Amniotic epithelial cell (primary cell): ENCODE measurements at regions not wholly inside any gene's neighbourhood (a gene's known extent, or its start where the extent isn't known, plus 50 kb on each side); places are given as distances from the start of the nearest gene placed in this dataset.

Experiments
- DNase-seq: peaks from one replicate; pipeline ENCODE4 v3.0.0-alpha.2; 2010; ENCODE audit warnings: low read depth

DNA sequence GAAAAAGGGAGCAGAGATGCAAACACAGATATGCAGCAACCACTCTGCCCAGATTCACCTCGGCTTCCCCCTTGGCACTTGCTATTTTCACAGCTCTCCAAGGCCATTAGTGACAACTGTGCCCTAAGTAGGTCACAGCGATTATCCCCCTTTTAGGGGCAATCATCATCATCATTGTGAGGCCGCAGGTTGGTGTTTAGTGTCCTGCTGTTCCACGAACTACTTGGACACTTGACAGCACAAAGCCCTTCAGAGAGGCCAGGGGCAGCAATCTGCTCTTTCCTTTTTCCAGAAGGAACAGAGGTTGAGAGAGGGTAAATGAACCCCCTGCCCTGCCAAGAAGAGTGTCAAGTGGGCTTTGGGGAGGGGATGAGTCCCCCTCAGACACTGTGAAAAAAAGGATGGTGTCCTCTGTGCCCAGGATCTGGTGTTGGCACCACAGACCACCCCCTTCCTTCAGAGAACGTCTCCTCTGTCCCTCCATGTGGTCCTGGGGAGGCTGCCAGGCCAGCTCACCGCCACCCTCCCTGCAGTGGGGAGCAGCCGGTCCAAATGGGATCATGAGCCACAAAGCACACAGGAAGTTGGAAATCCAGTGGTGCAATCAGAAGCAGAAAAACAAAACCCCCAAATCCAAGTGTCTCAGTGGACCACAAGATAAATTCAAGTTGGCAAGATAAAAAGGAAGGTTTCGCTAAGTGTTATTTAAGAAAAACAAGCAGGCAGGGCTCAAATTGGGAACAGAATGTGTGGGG lies 78.4 kb upstream of the MED9 start:
- DNase-seq = peak; percentile 82

- no peak for DNase-seq
These were observed 77.6 kb upstream of the MED9 start for GRCh38 chr17:17398943-17399926.

DNA sequence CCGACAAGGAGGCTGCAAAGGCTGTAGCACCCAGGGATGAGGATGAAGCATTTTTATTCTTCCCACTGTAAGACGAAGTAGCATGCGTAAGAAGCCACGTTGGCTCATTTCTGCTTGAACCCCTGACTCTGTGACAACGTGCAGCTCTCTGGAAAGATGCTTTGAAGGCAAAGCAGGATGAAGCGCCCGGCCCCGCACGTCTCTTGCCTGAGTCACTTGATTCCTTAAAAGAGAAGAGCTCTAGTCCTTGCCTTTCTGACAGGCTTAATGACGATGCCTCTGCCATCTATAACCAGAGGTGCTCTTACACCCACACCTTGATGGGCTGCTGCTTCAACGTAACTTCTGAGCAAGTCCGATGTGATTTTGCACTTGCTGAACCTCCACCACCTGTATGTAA lies 76.7 kb upstream of the MED9 start:
- DNase-seq = no peak

GRCh38 chr17:17400566-17401184 lies 76.1 kb upstream of the MED9 start:
- no peak for DNase-seq

DNA sequence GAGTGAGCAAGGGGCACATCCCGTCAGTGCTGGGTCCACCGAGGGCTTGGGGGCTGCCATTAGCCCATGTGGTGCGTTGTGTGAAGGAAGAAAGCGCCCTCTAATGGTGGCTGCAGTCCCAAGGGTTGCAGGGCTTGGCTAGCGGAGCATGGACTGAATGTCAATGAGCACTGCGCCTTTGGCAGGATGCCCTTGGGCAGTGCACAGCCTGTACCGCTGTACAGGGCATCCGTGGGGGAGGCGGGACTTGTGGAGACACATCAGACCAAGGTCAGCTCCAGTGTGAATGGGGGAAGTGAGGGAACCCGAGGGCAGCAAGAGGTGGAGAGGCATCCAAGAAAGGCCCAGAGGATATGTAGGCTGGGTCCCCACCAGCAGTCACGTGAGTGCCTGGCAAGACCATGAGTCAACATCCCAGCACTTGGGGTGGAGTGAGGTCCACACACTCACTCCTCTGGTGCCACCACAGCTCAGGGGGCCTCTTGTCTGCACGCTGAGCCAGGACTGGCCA lies 75.5 kb upstream of the MED9 start:
- DNase-seq = peak; percentile 61

GRCh38 chr17:17402558-17402957 lies 74.2 kb upstream of the MED9 start:
- peak; percentile 48 for DNase-seq

GRCh38 chr17:17403065-17403464 lies 73.7 kb upstream of the MED9 start:
- DNase-seq = no peak

- no peak for DNase-seq
These were observed 72.8 kb upstream of the MED9 start for GRCh38 chr17:17403899-17404576.

DNA sequence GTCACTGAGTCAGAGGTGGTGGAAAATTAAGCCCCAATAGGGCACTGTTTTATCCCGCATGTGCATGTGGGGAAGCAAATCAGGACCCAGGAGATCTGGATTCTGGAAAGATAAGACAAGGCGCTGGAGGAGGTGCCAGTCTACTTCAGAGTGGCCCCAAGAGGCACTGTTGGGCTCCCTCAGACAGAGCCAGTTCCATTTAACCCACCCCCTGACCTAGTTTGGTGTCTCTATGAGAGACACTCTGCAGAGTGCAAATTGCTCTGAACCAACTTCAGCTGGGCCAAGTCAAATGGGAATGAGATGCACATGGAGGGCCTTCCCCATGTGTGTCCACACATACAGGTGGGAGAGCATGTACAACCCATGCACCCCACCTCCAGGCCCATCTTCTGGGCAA lies 71.1 kb upstream of the MED9 start:
- no peak for DNase-seq

GRCh38 chr17:17406225-17406624 lies 70.6 kb upstream of the MED9 start:
- DNase-seq = no peak

- DNase-seq = peak; percentile 83
These were observed 68.5 kb upstream of the MED9 start for GRCh38 chr17:17408236-17408794.

- DNase-seq = no peak
These were observed 66.4 kb upstream of the MED9 start for GRCh38 chr17:17410357-17410756.

- DNase-seq = peak; percentile 61
These were observed 65.1 kb upstream of the MED9 start for GRCh38 chr17:17411692-17412091.

DNA sequence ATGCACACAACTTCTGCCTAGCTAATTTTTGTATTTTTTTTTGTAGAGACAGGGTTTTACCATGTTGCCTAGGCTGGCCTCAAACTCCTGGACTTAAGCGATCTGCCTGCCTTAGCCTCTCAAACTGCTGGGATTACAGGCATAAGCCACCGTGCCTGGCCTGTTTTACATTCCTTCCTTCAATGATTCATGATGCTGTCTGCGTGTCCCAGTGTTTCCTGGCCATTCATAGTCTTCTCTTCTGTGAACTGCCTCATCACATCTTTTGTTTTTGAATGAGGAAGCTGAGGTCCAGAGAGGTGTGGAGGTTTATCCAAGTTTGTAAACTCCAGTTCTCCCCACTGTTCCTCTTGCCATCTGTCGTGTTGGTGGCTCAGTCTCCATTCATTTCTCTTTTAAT lies 64.5 kb upstream of the MED9 start:
- peak; percentile 79 for DNase-seq

DNA sequence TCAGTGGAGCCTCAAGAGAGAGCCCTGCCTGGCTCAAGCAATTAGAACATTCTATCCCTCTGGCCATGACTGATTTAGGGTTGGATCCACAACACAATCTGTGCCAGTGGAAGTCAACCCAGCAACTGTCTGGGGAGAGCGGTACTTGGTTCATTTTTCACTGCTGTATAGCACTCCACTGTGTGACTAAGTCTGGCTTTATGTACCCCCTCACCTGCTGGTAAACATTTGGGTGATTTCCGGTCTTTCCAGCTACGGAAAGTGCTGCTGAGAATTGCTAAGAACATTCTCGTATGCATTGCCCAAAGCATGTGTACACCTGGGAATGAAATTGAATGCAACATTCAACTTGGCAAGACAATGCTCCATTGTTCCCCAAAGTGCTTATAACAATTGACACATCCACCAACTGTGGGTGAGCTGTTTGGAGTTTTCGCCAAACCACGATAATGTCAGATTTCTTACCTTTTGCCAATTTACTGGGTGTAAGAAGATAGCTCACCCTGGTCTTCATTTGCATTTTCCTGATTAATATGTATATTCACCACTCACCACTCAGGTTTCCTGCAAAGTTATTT lies 63.5 kb upstream of the MED9 start:
- no peak for DNase-seq

DNA sequence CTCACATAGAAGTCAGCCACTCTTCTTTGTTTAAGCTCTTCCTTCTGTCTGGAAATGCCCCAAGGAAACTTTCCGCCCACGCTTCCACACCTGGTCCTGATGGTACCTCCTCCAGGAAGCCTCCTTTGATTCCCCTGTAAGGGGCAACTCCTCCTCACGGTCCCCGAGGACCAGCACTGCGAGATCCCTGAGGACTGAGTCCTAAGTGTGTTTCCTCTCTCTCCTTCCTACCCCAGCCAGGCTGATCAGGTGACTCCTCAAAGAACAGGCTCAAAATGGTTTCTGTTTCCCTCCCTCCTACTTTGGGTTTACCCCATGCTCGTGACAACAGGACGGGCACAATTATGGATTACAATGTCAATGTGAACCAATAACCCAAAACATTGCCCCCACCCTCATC lies 63.0 kb upstream of the MED9 start:
- DNase-seq = no peak

- DNase-seq = peak; percentile 51
These were observed 62.4 kb upstream of the MED9 start for GRCh38 chr17:17414341-17414805.

GRCh38 chr17:17415006-17415405 lies 61.8 kb upstream of the MED9 start:
- no peak for DNase-seq

DNA sequence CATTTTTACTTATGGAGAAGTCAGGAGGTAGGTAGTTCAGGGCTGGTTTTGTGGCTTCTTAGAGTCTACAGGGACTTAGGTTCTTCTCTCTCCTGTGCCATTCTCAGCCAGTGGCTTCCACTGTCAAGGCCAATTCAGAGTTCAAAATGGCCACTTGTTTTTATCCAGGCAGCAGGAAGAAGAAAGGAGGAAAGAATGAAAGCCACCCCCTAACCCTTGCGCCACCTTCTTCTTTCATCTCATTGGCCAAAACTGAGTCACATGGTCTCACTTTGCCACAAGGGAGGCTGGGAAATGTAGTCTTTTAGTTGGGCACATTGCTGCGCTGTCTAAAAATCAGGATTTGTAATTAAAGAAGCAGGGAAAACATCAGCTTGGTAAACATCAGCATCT lies 60.8 kb upstream of the MED9 start:
- peak; percentile 93 for DNase-seq

DNA sequence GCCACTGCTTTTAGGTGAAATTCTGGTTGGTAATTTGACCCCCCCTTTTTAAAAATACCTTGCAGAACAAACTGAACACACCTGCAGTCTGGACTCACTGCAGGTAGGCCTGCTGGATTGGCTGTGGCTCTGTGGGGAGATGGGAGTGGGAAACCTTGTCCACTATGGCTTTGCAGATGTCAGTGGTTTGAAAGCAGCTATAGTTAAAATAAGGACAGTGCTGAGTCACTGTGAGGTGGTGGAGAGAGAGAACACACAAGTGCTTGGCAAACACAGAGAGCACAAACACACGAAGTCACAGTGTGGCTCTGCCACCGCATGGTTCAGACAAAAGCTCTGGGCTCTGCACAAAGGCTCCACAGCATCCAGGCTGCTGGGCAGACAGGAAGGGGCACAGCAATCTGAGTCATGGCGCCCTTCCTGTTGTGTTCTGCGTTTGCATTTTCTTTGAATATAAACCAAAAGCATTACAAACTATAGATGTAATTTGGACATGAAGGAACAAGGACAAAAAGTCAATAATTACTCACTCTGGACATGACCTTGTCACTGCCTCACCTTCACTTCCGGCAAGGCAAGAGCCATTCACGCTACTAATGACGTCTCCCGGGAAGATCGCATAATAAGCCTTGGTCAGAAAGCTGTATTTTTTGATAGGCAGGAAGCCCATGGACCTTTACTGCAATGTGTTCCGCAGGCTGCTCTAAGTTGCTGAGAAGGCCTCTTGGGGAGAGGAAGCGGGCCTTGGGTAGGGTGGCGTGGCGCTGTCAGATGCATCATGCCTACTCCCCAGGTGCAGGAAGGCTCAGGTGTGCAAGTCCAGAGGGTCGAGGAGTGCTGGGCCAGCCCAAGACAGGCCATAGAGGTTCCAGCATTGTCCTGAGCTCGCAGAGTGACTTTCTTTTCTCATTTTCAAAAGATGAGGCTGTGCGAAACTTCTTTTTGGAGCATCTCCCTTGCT lies 60.1 kb upstream of the MED9 start:
- DNase-seq = peak; percentile 76
